Ovary (tissue), 7 donors: ENCODE measurements at regions not wholly inside any gene's neighbourhood (a gene's known extent, or its start where the extent isn't known, plus 50 kb on each side); places are given as distances from the start of the nearest gene placed in this dataset.

Experiments used
- DNase-seq, 5 donors: peaks; one replicate each; pipeline ENCODE4 v3.0.0-alpha.2; 2019 to 2020
- H3K27ac ChIP-seq, 2 donors: fragments of 200-600 bp; one replicate each; pipeline versions ENCODE4 v1.5.1 to v1.8.0; 2019 to 2022
- H3K27me3 ChIP-seq: fragments of 200-600 bp; one replicate; pipeline ENCODE4 v1.8.0; 2022
- H3K36me3 ChIP-seq: fragments of 200-600 bp; sonication (generic); one replicate; pipeline ENCODE4 v1.5.1; 2019
- H3K4me1 ChIP-seq: one replicate; pipeline ENCODE4 v1.8.1; 2013; ENCODE audit warnings: mild to moderate bottlenecking, moderate library complexity; ENCODE audit not compliant: insufficient read depth
- H3K4me3 ChIP-seq: fragments of 200-600 bp; sonication (generic); one replicate; pipeline ENCODE4 v1.5.1; 2017
- H3K9me3 ChIP-seq, 2 donors: fragments of 200-600 bp in 1 of 2; sonication (generic) in 1 of 2; one replicate each; pipeline versions ENCODE4 v1.5.1 to v1.8.1; 2013 to 2019; ENCODE audit warnings: mild to moderate bottlenecking in 1 of 2, moderate library complexity in 1 of 2
- EP300 ChIP-seq: sonication (generic); formaldehyde crosslinking; IDR thresholded peaks from one replicate; pipeline ENCODE4 v1.6.1; 2017; ENCODE audit warnings: antibody characterized with exemption
- POLR2A ChIP-seq: fragments of 450-650 bp; IDR thresholded peaks from one replicate; pipeline ENCODE4 v1.6.1; 2017; ENCODE audit warnings: antibody characterized with exemption, mild to moderate bottlenecking, moderate library complexity
- WGBS, 3 donors: extraction: QIAGEN DNeasy Blood & Tissue Kit in 1 of 3; methylation state at CpG; one replicate each; pipeline versions ENCODE4 v1.1.5 to v1.1.7; 2013 to 2017; 5-methylcytosine and 5-hydroxymethylcytosine counted together
- intact Hi-C, 4 donors: fragments of 100-400 bp; cut with DNase I; formaldehyde crosslinking; loops; one replicate each; pipeline versions ENCODE4 v1.11.0 to v1.15.1; 2022 to 2023
- TF ChIP-seq, protein P1 (sequence below), 3 donors: fragments of 450-650 bp in 2 of 3; fragments of 200-600 bp in 1 of 3; IDR thresholded peaks; one replicate each; pipeline versions ENCODE4 v1.5.1 to v1.8.0; 2016 to 2022; ENCODE audit warnings: antibody characterized with exemption in 3 of 3, mild to moderate bottlenecking in 1 of 3
- donor health status: DM: no; HTN: no; CAD: no; lungs with moderate emphysema.
- donor health status: DM: no; HTN: no; CAD: no.
- donor health status: Bipolar disorder and iron deficiency.
- donor health status: DM: no; HTN: no; CAD: no.
- donor health status: DM: yes; HTN: yes; CAD: no.

DNA sequence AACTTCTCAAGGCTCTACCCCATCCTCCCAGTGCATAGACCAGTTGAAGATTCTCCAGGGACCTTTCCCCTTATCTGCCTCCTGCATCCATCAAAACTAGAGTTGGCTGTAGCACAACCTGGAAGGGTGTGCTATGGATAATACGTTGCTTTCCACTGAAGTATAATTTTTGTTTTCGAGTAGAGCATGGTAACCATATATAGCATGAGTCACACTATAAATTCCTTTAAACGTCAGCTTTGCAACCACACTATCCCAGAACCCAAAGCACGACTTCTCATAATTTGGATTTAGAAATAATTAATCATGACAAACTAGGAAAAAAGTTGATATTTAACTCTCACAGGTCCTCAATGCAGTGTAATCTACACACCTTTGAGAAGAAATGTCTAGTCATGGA lies 138.3 kb upstream of the NBEA start:
- Histone ChIP-seq H3K27me3 (no peaks in the 10 kb centered on the region), H3K36me3 (no peaks in the 10 kb centered on the region), H3K9me3 (no peaks in the 10 kb centered on the region), H3K27ac (no peak overlapping the region), H3K4me1 (no peaks in the 10 kb centered on the region), H3K4me3 (no peak overlapping the region)
- intact Hi-C loops, result no loop called here
- 72 to 82% (median 79%) methylated on average over 4 of the region's 4 CpGs for WGBS, 3 donors
- TF ChIP-seq POLR2A (no peak), EP300 (no peak)
- TF ChIP-seq, protein P1, sequence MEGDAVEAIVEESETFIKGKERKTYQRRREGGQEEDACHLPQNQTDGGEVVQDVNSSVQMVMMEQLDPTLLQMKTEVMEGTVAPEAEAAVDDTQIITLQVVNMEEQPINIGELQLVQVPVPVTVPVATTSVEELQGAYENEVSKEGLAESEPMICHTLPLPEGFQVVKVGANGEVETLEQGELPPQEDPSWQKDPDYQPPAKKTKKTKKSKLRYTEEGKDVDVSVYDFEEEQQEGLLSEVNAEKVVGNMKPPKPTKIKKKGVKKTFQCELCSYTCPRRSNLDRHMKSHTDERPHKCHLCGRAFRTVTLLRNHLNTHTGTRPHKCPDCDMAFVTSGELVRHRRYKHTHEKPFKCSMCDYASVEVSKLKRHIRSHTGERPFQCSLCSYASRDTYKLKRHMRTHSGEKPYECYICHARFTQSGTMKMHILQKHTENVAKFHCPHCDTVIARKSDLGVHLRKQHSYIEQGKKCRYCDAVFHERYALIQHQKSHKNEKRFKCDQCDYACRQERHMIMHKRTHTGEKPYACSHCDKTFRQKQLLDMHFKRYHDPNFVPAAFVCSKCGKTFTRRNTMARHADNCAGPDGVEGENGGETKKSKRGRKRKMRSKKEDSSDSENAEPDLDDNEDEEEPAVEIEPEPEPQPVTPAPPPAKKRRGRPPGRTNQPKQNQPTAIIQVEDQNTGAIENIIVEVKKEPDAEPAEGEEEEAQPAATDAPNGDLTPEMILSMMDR (IDR thresholded peaks at IDR 0.05), result no peak
- no peak for DNase-seq

DNA sequence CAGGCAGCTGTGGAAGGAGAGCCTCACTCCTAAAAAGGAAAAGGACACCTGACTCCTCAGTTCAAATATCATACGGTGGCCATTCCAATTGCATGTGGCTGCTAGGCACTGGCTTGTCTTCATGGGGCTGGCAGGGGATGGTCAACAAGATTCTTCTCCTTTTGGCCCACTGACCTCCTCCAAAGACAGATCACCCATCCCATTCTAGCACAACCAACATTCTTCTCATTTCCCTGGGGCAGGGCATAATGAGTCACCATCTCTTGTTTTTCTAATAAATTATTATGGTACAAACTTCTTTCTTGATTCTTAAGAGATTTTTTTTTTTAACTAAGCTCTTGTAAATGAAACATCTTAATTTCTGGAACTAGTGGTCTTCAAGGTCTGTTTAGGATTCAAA lies 136.7 kb upstream of the NBEA start:
- Histone ChIP-seq H3K4me1 (no peaks in the 10 kb centered on the region), H3K36me3 (no peaks in the 10 kb centered on the region), H3K27ac (no peak overlapping the region), H3K4me3 (no peak overlapping the region), H3K27me3 (no peaks in the 10 kb centered on the region), H3K9me3 (no peaks in the 10 kb centered on the region)
- TF ChIP-seq, protein P1 (IDR thresholded peaks at IDR 0.05), result no peak
- WGBS, 3 donors, result 83 to 96% (median 89%) methylated on average over 1 of the region's 1 CpG
- intact Hi-C loops, result no loop called here
- no peak for DNase-seq

DNA sequence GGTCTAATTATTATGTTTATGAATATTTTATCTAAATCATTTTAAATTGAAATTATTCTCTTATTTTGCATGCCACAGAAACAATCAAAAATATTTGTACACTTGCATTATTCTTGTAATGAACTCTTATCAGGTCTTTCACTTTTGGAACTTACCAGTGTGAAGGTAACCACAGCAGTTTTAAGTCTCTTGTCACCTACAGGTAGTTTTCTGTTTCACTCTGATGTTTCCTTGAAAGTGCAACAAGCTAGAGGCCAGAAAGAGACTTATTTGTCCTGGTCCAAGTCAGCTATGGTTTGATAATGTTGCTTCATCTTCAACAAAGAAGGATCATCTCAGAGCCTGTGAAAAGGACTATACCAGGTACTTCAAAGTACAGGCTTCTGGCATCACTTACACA lies 133.4 kb upstream of the NBEA start:
- Histone ChIP-seq H3K4me1 (no peaks in the 10 kb centered on the region), H3K9me3 (no peaks in the 10 kb centered on the region), H3K36me3 (no peaks in the 10 kb centered on the region), H3K4me3 (no peak overlapping the region), H3K27ac (no peak overlapping the region), H3K27me3 (no peaks in the 10 kb centered on the region)
- intact Hi-C loops, result no loop called here
- no peak for TF ChIP-seq EP300
- TF ChIP-seq POLR2A, result no peak
- TF ChIP-seq, protein P1 (IDR thresholded peaks at IDR 0.05), result no peak
- no peak for DNase-seq

DNA sequence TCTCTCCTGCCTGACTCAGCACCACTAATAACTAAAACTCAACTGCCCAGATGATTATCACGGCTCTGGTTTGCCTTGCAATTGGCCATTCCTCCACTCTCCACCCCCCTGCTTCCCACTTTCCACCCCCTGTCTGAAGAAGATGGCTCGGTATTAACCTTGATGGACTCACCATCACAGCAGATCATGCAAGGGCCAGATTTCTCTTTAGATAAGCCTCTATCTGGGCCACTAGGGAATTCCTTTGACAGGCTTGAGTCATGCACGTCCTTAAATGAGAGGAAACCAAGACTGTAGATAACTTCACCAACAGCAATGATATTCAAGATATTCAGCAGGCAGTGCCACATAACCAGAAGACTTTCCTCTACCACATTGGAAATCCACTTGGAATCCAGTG lies 131.1 kb upstream of the NBEA start:
- no peaks in the 10 kb centered on the region for H3K36me3 ChIP-seq
- 75 to 87% (median 76%) methylated on average over 3 of the region's 3 CpGs for WGBS, 3 donors
- no peaks in the 10 kb centered on the region for H3K4me1 ChIP-seq
- intact Hi-C loops, result no loop called here
- no peak for DNase-seq
- TF ChIP-seq, protein P1 (IDR thresholded peaks at IDR 0.05), result no peak
- TF ChIP-seq POLR2A, result no peak
- TF ChIP-seq EP300, result no peak
- no peaks in the 10 kb centered on the region for H3K9me3 ChIP-seq
- H3K27ac ChIP-seq, result no peak overlapping the region
- no peaks in the 10 kb centered on the region for H3K27me3 ChIP-seq
- no peak overlapping the region for H3K4me3 ChIP-seq

DNA sequence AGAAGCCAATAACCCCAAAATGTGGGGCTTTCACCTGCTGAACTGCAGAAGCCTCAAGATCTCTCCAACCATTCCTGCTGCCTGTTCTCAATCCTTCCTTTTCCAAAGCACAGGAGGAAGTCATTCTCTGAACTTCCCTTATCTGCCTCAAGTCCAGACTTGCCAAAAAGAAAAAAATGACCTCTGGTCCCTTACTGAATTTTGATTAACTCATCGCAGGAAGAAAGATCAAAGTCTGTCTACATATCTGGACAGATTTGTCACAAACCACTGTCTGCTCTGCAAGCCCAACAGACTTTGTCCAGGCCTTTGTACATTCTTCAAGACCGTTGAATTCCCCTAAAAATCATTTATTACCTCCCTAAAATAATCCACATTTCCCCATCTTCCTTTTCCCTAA lies 126.5 kb upstream of the NBEA start:
- no peaks in the 10 kb centered on the region for H3K36me3 ChIP-seq
- 36 to 58% (median 46%) methylated on average over 2 of the region's 2 CpGs for WGBS, 3 donors
- H3K27me3 ChIP-seq, result no peaks in the 10 kb centered on the region
- H3K9me3 ChIP-seq, result no peaks in the 10 kb centered on the region
- intact Hi-C loops, result no loop called here
- peaks cover 2% of the 10 kb centered on the region for H3K4me1 ChIP-seq
- no peak for DNase-seq
- no peak overlapping the region for H3K27ac ChIP-seq
- H3K4me3 ChIP-seq, result no peak overlapping the region
- TF ChIP-seq, protein P1 (IDR thresholded peaks at IDR 0.05), result no peak
- TF ChIP-seq EP300 (no peak), POLR2A (no peak)
